OCI-LY7 (cell line): ENCODE measurements at regions not wholly inside any gene's neighbourhood (a gene's known extent, or its start where the extent isn't known, plus 50 kb on each side); places are given as distances from the start of the nearest gene placed in this dataset.

Experiments
- BruUV-seq: library from RNA; stranded (reverse); fragments of 400-500 nt; replicated peaks from 2 replicates; lab custom pipeline; 2021; lab: Mats Ljungman, UMichigan
- CTCF ChIA-PET: fragments of 300-600 bp; sonication (Branson Sonifier 250); formaldehyde crosslinking; loops from one replicate; lab custom pipeline; 2022; ENCODE audit warnings: antibody characterized with exemption; ENCODE audit not compliant: unreplicated experiment; lab: Charles Lee
- POLR2A ChIA-PET: fragments of 300-600 bp; sonication (Branson Sonifier 250); formaldehyde crosslinking; loops from one replicate; lab custom pipeline; 2022; ENCODE audit warnings: antibody characterized with exemption; lab: Charles Lee
- DNase-seq: peaks from one replicate; pipeline ENCODE4 v3.0.0-alpha.2; 2015; ENCODE audit warnings: low spot score
- H2AFZ ChIP-seq: fragments of 200-600 bp; sonication (generic), shearing (Covaris generic); 2 replicates; pipeline ENCODE4 v1.6.1; 2014; ENCODE audit warnings: mild to moderate bottlenecking, antibody characterized with exemption, low read length, moderate library complexity
- H3K27ac ChIP-seq: fragments of 200-600 bp; sonication (generic); 2 replicates; pipeline ENCODE4 v1.5.1; 2014; ENCODE audit warnings: mixed run types, low read depth, mild to moderate bottlenecking, moderate library complexity, low read length, inconsistent platforms; ENCODE audit not compliant: poor library complexity, severe bottlenecking
- H3K36me3 ChIP-seq: fragments of 200-600 bp; sonication (generic); 2 replicates; pipeline ENCODE4 v1.6.1; 2014; ENCODE audit warnings: mild to moderate bottlenecking, antibody characterized with exemption, low read length, moderate library complexity, mixed read lengths; ENCODE audit not compliant: insufficient read depth
- H3K4me1 ChIP-seq: fragments of 200-600 bp; sonication (generic); 2 replicates; pipeline ENCODE4 v1.5.1; 2014; ENCODE audit warnings: mild to moderate bottlenecking, low read length; ENCODE audit not compliant: insufficient read depth, poor library complexity, severe bottlenecking
- H3K4me2 ChIP-seq: fragments of 200-600 bp; sonication (generic); 2 replicates; pipeline ENCODE4 v1.6.1; 2014; ENCODE audit warnings: mild to moderate bottlenecking, low read length
- H3K4me3 ChIP-seq: fragments of 200-600 bp; sonication (generic); 2 replicates; pipeline ENCODE4 v1.5.1; 2014; ENCODE audit warnings: mild to moderate bottlenecking, low read depth, low read length; ENCODE audit not compliant: poor library complexity, severe bottlenecking
- H3K79me2 ChIP-seq: fragments of 200-600 bp; sonication (generic); 2 replicates; pipeline ENCODE4 v1.6.1; 2016; ENCODE audit warnings: low read depth, mild to moderate bottlenecking, low read length, moderate library complexity, mixed read lengths; ENCODE audit not compliant: insufficient read depth
- H3K9me2 ChIP-seq: fragments of 200-600 bp; sonication (generic); 2 replicates; pipeline ENCODE4 v1.6.1; 2016; ENCODE audit warnings: mild to moderate bottlenecking, low read length, mixed read lengths; ENCODE audit not compliant: insufficient read depth
- H3K9me3 ChIP-seq: fragments of 200-600 bp; sonication (generic); 2 replicates; pipeline ENCODE4 v1.6.1; 2014; ENCODE audit warnings: mild to moderate bottlenecking, mixed run types, low read length, mixed read lengths
- H4K20me1 ChIP-seq: fragments of 200-600 bp; sonication (generic); 2 replicates; pipeline ENCODE4 v1.6.1; 2014; ENCODE audit warnings: mild to moderate bottlenecking, antibody characterized with exemption, low read length, moderate library complexity, mixed read lengths; ENCODE audit not compliant: insufficient read depth
- EZH2phosphoT487 ChIP-seq: fragments of 200-600 bp; sonication (generic); IDR thresholded peaks from 2 replicates; pipeline ENCODE4 v1.6.1; 2018; ENCODE audit warnings: low read depth, borderline replicate concordance, mild to moderate bottlenecking, mixed run types, antibody characterized with exemption, low read length, moderate library complexity, mixed read lengths
- intact Hi-C: fragments of 100-400 bp; cut with micrococcal nuclease; formaldehyde crosslinking; loops from one replicate; pipeline ENCODE4 v1.10.0; 2022; ENCODE audit not compliant: unreplicated experiment
- TF ChIP-seq, protein P1 (sequence below): fragments of 200-600 bp; sonication (generic); conservative IDR thresholded peaks from 2 replicates; pipeline ENCODE4 v1.5.1; 2014; ENCODE audit warnings: mild to moderate bottlenecking, antibody characterized with exemption, low read length, moderate library complexity, mixed read lengths

DNA sequence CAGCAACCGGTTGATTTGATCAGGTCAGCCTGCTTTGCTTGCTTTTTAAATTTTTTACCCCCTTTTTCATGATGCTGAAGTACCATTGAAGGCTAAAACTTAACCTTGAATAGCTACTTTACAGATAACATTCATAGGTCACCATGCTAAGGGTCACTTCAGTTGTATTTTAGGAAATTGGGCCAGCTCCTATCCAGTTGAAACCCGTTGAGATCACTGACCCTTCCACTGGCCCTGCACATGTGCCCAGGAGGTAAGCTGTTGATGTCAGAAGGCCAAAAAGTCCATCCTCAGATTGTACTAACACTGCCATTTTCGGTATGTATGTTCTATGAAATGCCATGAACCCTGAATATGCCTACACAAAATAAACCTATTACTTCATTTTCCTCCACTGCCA, 133.0 kb upstream of the FAT4 start:
- Histone ChIP-seq H2AFZ (no peak overlapping the region), H3K4me1 (no peaks in the 10 kb centered on the region), H3K4me2 (no peak overlapping the region), H4K20me1 (no peaks in the 10 kb centered on the region), H3K4me3 (no peak overlapping the region), H3K9me3 (no peaks in the 10 kb centered on the region), H3K9me2 (no peaks in the 10 kb centered on the region), H3K79me2 (no peaks in the 10 kb centered on the region), H3K27ac (no peak overlapping the region), H3K36me3 (no peaks in the 10 kb centered on the region)
- intact Hi-C loops = no loop called here
- no peak for DNase-seq
- CTCF ChIA-PET = no interaction called here
- POLR2A ChIA-PET = interaction anchor here (0.8 kb wide), 1 partner anchor 19 kb away, joined by 3 read pairs; no protein-coding TSS in a partner anchor
- no TSS peak for BruUV-seq
- TF ChIP-seq, protein P1, sequence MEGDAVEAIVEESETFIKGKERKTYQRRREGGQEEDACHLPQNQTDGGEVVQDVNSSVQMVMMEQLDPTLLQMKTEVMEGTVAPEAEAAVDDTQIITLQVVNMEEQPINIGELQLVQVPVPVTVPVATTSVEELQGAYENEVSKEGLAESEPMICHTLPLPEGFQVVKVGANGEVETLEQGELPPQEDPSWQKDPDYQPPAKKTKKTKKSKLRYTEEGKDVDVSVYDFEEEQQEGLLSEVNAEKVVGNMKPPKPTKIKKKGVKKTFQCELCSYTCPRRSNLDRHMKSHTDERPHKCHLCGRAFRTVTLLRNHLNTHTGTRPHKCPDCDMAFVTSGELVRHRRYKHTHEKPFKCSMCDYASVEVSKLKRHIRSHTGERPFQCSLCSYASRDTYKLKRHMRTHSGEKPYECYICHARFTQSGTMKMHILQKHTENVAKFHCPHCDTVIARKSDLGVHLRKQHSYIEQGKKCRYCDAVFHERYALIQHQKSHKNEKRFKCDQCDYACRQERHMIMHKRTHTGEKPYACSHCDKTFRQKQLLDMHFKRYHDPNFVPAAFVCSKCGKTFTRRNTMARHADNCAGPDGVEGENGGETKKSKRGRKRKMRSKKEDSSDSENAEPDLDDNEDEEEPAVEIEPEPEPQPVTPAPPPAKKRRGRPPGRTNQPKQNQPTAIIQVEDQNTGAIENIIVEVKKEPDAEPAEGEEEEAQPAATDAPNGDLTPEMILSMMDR = no peak
- TF ChIP-seq EZH2phosphoT487 = no peak

DNA sequence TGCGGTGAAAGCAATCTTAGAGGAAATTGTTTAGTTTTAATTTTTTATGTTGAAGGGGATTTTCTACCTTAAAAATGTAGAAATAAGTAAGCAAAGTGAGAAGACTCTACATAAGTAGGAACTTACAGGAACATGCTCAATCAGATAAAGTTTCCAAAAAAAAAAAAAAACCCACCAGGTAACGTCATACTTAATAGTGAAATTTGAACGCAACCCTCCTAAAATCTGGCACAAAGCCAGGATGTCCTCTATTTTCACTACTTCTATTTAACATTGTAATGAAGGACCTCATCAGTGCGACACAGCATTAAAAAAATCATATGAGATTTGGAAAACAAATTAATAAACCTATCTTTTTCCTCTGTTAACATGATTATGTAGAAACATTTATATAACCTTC, 135.0 kb upstream of the FAT4 start:
- H3K9me3 ChIP-seq = no peaks in the 10 kb centered on the region
- H2AFZ ChIP-seq = no peak overlapping the region
- DNase-seq = no peak
- ChIA-PET CTCF (no interaction called here), POLR2A (no interaction called here)
- no peak overlapping the region for H3K4me2 ChIP-seq
- intact Hi-C loops = no loop called here
- no peak for TF ChIP-seq EZH2phosphoT487
- TF ChIP-seq, protein P1 = no peak
- no peaks in the 10 kb centered on the region for H3K79me2 ChIP-seq
- no peak overlapping the region for H3K27ac ChIP-seq
- H3K36me3 ChIP-seq = no peaks in the 10 kb centered on the region
- no peaks in the 10 kb centered on the region for H4K20me1 ChIP-seq
- no peaks in the 10 kb centered on the region for H3K9me2 ChIP-seq
- no peak overlapping the region for H3K4me3 ChIP-seq
- no peaks in the 10 kb centered on the region for H3K4me1 ChIP-seq
- no TSS peak for BruUV-seq

DNA sequence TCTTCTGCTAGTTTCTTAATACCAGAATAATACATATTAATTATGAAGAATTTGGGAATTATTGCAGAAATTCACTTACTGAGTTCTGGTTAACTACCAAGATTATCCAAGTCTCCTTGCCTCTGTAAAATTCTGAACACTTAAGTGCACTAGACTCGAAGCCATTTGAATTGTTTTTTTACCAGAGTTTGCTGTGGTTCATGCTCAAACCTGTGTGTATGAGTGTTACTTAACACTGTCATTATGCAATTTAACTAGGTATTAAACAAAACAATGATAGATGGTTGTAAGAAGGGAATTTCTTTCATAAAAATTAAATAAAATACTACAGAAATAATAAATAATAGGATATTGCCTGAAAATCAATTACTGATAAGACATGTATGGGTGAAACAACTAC, 145.6 kb upstream of the FAT4 start:
- no peak overlapping the region for H2AFZ ChIP-seq
- H3K4me3 ChIP-seq = no peak overlapping the region
- no peaks in the 10 kb centered on the region for H3K9me3 ChIP-seq
- no peaks in the 10 kb centered on the region for H4K20me1 ChIP-seq
- TF ChIP-seq, protein P1 = no peak
- TF ChIP-seq EZH2phosphoT487 = no peak
- H3K36me3 ChIP-seq = no peaks in the 10 kb centered on the region
- ChIA-PET POLR2A (no interaction called here), CTCF (no interaction called here)
- no peaks in the 10 kb centered on the region for H3K79me2 ChIP-seq
- H3K9me2 ChIP-seq = no peaks in the 10 kb centered on the region
- BruUV-seq = no TSS peak
- H3K27ac ChIP-seq = no peak overlapping the region
- no peak for DNase-seq
- H3K4me2 ChIP-seq = no peak overlapping the region
- H3K4me1 ChIP-seq = no peaks in the 10 kb centered on the region
- intact Hi-C loops = no loop called here
